Mesendoderm (in vitro differentiated cells): ENCODE measurements at regions not wholly inside any gene's neighbourhood (a gene's known extent, or its start where the extent isn't known, plus 50 kb on each side); places are given as distances from the start of the nearest gene placed in this dataset.

Source experiments
- DNase-seq: peaks from one replicate; pipeline ENCODE4 v3.0.0; 2013
- H2AK5ac ChIP-seq: 2 replicates; pipeline ENCODE4 v1.6.1; 2013; ENCODE audit warnings: low read length, inconsistent platforms
- H2BK120ac ChIP-seq: 2 replicates; pipeline ENCODE4 v1.6.1; 2013; ENCODE audit warnings: low read depth, mild to moderate bottlenecking, low read length, moderate library complexity, mixed read lengths
- H2BK15ac ChIP-seq: replicated peaks from 2 replicates; pipeline ENCODE4 v1.6.1; 2013; ENCODE audit warnings: low read depth, mild to moderate bottlenecking, moderate library complexity
- H2BK5ac ChIP-seq: 2 replicates; pipeline ENCODE4 v1.6.1; 2013; ENCODE audit warnings: low read length, inconsistent platforms
- H3K18ac ChIP-seq: 2 replicates; pipeline ENCODE4 v1.6.1; 2013; ENCODE audit warnings: mild to moderate bottlenecking, low read length, mixed read lengths
- H3K23ac ChIP-seq: one replicate; pipeline ENCODE4 v1.6.1; 2013; ENCODE audit warnings: low read length
- H3K27ac ChIP-seq: 2 replicates; pipeline ENCODE4 v1.5.1; 2013; ENCODE audit warnings: low read depth, mild to moderate bottlenecking, inconsistent platforms, low read length, moderate library complexity
- H3K27me3 ChIP-seq: 2 replicates; pipeline ENCODE4 v1.6.1; 2013; ENCODE audit warnings: low read length, control low read depth, mild to moderate bottlenecking, inconsistent platforms; ENCODE audit not compliant: insufficient read depth, poor library complexity
- H3K36me3 ChIP-seq: 2 replicates; pipeline ENCODE4 v1.6.1; 2013; ENCODE audit warnings: low read length, inconsistent platforms; ENCODE audit not compliant: control insufficient read depth, insufficient read depth
- H3K4ac ChIP-seq: one replicate; pipeline ENCODE4 v1.6.1; 2013; ENCODE audit warnings: low read depth, mild to moderate bottlenecking, low read length, moderate library complexity
- H3K4me1 ChIP-seq: 2 replicates; pipeline ENCODE4 v1.6.1; 2013; ENCODE audit warnings: low read depth, low read length, inconsistent platforms; ENCODE audit not compliant: control insufficient read depth
- H3K4me2 ChIP-seq: 2 replicates; pipeline ENCODE4 v1.6.1; 2013; ENCODE audit warnings: low read length
- H3K4me3 ChIP-seq: 2 replicates; pipeline ENCODE4 v1.5.1; 2013; ENCODE audit warnings: mild to moderate bottlenecking, low read length
- H3K56ac ChIP-seq: one replicate; pipeline ENCODE4 v1.6.1; 2013; ENCODE audit warnings: low read length
- H3K79me1 ChIP-seq: 2 replicates; pipeline ENCODE4 v1.6.1; 2013; ENCODE audit warnings: low read length, inconsistent platforms
- H3K79me2 ChIP-seq: 2 replicates; pipeline ENCODE4 v1.6.1; 2013; ENCODE audit warnings: mild to moderate bottlenecking, low read length; ENCODE audit not compliant: control insufficient read depth, insufficient read depth
- H3K9ac ChIP-seq: 2 replicates; pipeline ENCODE4 v1.6.1; 2013; ENCODE audit warnings: low read length, inconsistent platforms
- H4K5ac ChIP-seq: one replicate; pipeline ENCODE4 v1.6.1; 2013; ENCODE audit warnings: low read length
- H4K8ac ChIP-seq: one replicate; pipeline ENCODE4 v1.6.1; 2013; ENCODE audit warnings: low read depth, mild to moderate bottlenecking, control low read depth, low read length, moderate library complexity
- WGBS: extraction: QIAGEN DNeasy Blood & Tissue Kit; methylation state at CpG from one replicate; pipeline ENCODE4 v1.1.7; 2013; ENCODE audit warnings: low lambda C conversion rate, missing lambda C conversion rate; ENCODE audit not compliant: insufficient coverage; ENCODE audit errors: extremely low coverage; 5-methylcytosine and 5-hydroxymethylcytosine counted together

DNA sequence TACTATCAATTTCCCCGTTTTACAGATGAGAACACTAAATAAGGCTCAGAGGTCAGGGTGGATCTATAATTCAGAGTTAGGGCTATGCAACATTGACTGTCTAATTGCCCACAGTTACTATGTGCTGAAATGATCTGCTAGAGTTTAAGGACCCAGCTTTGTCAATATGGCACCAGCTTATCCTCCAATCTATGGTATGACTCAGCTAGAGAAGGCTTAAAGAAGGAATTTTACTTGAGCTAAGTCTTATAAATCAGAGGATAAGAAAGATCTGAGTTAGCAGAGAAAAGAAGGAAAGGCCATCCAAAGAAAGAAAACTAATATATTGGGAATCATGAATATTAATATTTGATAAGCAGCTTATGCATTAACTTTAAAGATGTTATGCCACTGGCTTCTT lies 78.1 kb downstream of the ASB9 start:
- Histone ChIP-seq H4K5ac (no peak overlapping the region), H2AK5ac (no peak overlapping the region), H3K36me3 (no peaks in the 10 kb centered on the region), H3K27me3 (no peaks in the 10 kb centered on the region), H3K23ac (no peak overlapping the region), H3K18ac (no peak overlapping the region), H3K4ac (no peak overlapping the region), H3K27ac (no peak overlapping the region), H3K79me2 (no peaks in the 10 kb centered on the region), H2BK15ac (no peak overlapping the region), H3K4me1 (no peaks in the 10 kb centered on the region), H3K9ac (no peak overlapping the region), H3K56ac (no peak overlapping the region), H2BK120ac (no peak overlapping the region), H2BK5ac (no peak overlapping the region), H3K4me3 (no peak overlapping the region), H3K79me1 (no peaks in the 10 kb centered on the region), H3K4me2 (no peak overlapping the region), H4K8ac (no peak overlapping the region)
- no peak for DNase-seq
- WGBS = no CpG with 5 or more reads among the region's 1 CpG

- Histone ChIP-seq H3K27me3 (no peaks in the 10 kb centered on the region), H2BK15ac (no peak overlapping the region), H3K18ac (no peak overlapping the region), H3K23ac (no peak overlapping the region), H2BK120ac (no peak overlapping the region), H3K36me3 (no peaks in the 10 kb centered on the region), H3K4ac (no peak overlapping the region), H3K79me2 (no peaks in the 10 kb centered on the region), H2BK5ac (peak overlapping the region; percentile 67), H3K9ac (no peak overlapping the region), H3K56ac (no peak overlapping the region), H2AK5ac (no peak overlapping the region), H3K79me1 (no peaks in the 10 kb centered on the region), H3K4me2 (no peak overlapping the region), H3K27ac (no peak overlapping the region), H3K4me3 (no peak overlapping the region), H4K5ac (no peak overlapping the region), H4K8ac (no peak overlapping the region), H3K4me1 (no peaks in the 10 kb centered on the region)
- DNase-seq = peak; percentile 78
- no CpG with 5 or more reads among the region's 1 CpG for WGBS
These were observed 81.8 kb downstream of the ASB9 start for GRCh38 chrX:15188039-15188438.

- Histone ChIP-seq H3K9ac (no peak overlapping the region), H3K79me1 (no peaks in the 10 kb centered on the region), H3K27ac (no peak overlapping the region), H3K18ac (no peak overlapping the region), H4K8ac (no peak overlapping the region), H3K36me3 (no peaks in the 10 kb centered on the region), H3K56ac (no peak overlapping the region), H3K27me3 (no peaks in the 10 kb centered on the region), H3K4me1 (no peaks in the 10 kb centered on the region), H3K23ac (no peak overlapping the region), H2BK15ac (no peak overlapping the region), H3K4me2 (no peak overlapping the region), H3K4me3 (no peak overlapping the region), H2AK5ac (no peak overlapping the region), H3K4ac (no peak overlapping the region), H3K79me2 (no peaks in the 10 kb centered on the region), H4K5ac (no peak overlapping the region), H2BK120ac (no peak overlapping the region), H2BK5ac (no peak overlapping the region)
- no CpG with 5 or more reads among the region's 3 CpGs for WGBS
- DNase-seq = no peak
These were observed 92.6 kb downstream of the ASB9 start for GRCh38 chrX:15177316-15177715.

- Histone ChIP-seq H3K23ac (no peak overlapping the region), H2AK5ac (no peak overlapping the region), H3K27ac (no peak overlapping the region), H3K27me3 (no peaks in the 10 kb centered on the region), H3K4ac (no peak overlapping the region), H3K79me2 (no peaks in the 10 kb centered on the region), H2BK120ac (no peak overlapping the region), H3K4me1 (no peaks in the 10 kb centered on the region), H3K36me3 (no peaks in the 10 kb centered on the region), H2BK15ac (no peak overlapping the region), H4K5ac (no peak overlapping the region), H3K79me1 (no peaks in the 10 kb centered on the region), H3K9ac (no peak overlapping the region), H3K4me2 (no peak overlapping the region), H4K8ac (no peak overlapping the region), H3K4me3 (no peak overlapping the region), H3K18ac (no peak overlapping the region), H2BK5ac (no peak overlapping the region), H3K56ac (no peak overlapping the region)
- no CpG with 5 or more reads among the region's 5 CpGs for WGBS
- DNase-seq = no peak
These were observed 96.5 kb downstream of the ASB9 start for GRCh38 chrX:15173411-15173810.

GRCh38 chrX:15170927-15171326 lies 99.0 kb downstream of the ASB9 start:
- no peak overlapping the region for H3K27ac ChIP-seq
- no peak overlapping the region for H2BK15ac ChIP-seq
- no peaks in the 10 kb centered on the region for H3K27me3 ChIP-seq
- H3K4me2 ChIP-seq = no peak overlapping the region
- no peak overlapping the region for H3K23ac ChIP-seq
- no peak overlapping the region for H3K4ac ChIP-seq
- no peak overlapping the region for H4K8ac ChIP-seq
- H2BK5ac ChIP-seq = no peak overlapping the region
- WGBS = no CpG with 5 or more reads among the region's 2 CpGs
- H3K79me2 ChIP-seq = no peaks in the 10 kb centered on the region
- no peak overlapping the region for H3K56ac ChIP-seq
- no peak overlapping the region for H2AK5ac ChIP-seq
- H3K18ac ChIP-seq = no peak overlapping the region
- DNase-seq = no peak
- H3K4me3 ChIP-seq = no peak overlapping the region
- peak overlapping the region; percentile 28 for H2BK120ac ChIP-seq
- no peak overlapping the region for H4K5ac ChIP-seq
- H3K36me3 ChIP-seq = no peaks in the 10 kb centered on the region
- H3K9ac ChIP-seq = no peak overlapping the region
- H3K4me1 ChIP-seq = no peaks in the 10 kb centered on the region
- H3K79me1 ChIP-seq = no peaks in the 10 kb centered on the region

DNA sequence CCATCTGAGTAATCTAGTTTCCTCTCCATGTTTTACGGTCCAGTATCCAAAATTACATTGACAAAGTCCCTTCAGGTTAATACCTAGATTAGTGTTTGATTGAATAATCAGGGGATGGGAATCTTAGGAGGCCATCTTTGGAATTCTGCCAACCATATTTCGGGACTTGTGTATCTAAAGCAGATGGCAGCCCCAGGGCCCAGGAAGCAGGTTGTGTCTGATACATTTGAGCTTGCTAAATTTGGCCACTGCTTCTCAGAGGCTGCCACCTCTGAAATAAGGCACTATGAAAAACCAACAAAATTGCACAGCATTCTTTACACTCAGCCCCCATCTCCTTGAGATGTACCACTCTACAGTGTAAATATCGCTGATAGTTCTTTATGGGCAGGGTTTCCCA lies 102.1 kb downstream of the ASB9 start:
- Histone ChIP-seq H3K4me3 (no peak overlapping the region), H2BK15ac (no peak overlapping the region), H3K27me3 (no peaks in the 10 kb centered on the region), H2BK5ac (no peak overlapping the region), H3K79me1 (no peaks in the 10 kb centered on the region), H3K79me2 (no peaks in the 10 kb centered on the region), H2AK5ac (no peak overlapping the region), H3K36me3 (no peaks in the 10 kb centered on the region), H3K27ac (no peak overlapping the region), H3K4ac (no peak overlapping the region), H4K8ac (no peak overlapping the region), H3K18ac (no peak overlapping the region), H3K4me2 (no peak overlapping the region), H3K23ac (no peak overlapping the region), H3K56ac (no peak overlapping the region), H3K4me1 (no peaks in the 10 kb centered on the region), H4K5ac (no peak overlapping the region), H2BK120ac (no peak overlapping the region), H3K9ac (no peak overlapping the region)
- WGBS = no CpG with 5 or more reads among the region's 3 CpGs
- no peak for DNase-seq
